Tibial nerve (tissue), 4 donors: ENCODE measurements at regions not wholly inside any gene's neighbourhood (a gene's known extent, or its start where the extent isn't known, plus 50 kb on each side); places are given as distances from the start of the nearest gene placed in this dataset.
A peak's percentile ranks its signal among the peaks of the same experiment; 100 is the strongest.

Experiments used
- DNase-seq, 2 donors: peaks; one replicate each; pipeline ENCODE4 v3.0.0-alpha.2; 2019; ENCODE audit warnings: low spot score in 2 of 2
- H3K27ac ChIP-seq, 4 donors: fragments of 200-600 bp; sonication (generic) in 3 of 4; one replicate each; pipeline ENCODE4 v1.5.1; 2017 to 2019; ENCODE audit warnings: mild to moderate bottlenecking in 1 of 4
- H3K27me3 ChIP-seq, 2 donors: fragments of 200-600 bp; sonication (generic) in 1 of 2; one replicate each; pipeline versions ENCODE4 v1.5.1 to v1.6.0; 2017 to 2019
- H3K36me3 ChIP-seq, 3 donors: fragments of 200-600 bp; sonication (generic); one replicate each; pipeline ENCODE4 v1.5.1; 2018 to 2019
- H3K4me1 ChIP-seq, 4 donors: fragments of 200-600 bp; sonication (generic) in 3 of 4; one replicate each; pipeline ENCODE4 v1.5.1; 2017 to 2019
- H3K4me3 ChIP-seq, 4 donors: fragments of 200-600 bp; sonication (generic) in 3 of 4; one replicate each; pipeline ENCODE4 v1.5.1; 2017 to 2019; ENCODE audit warnings: mild to moderate bottlenecking in 1 of 4, moderate library complexity in 1 of 4
- H3K9me3 ChIP-seq, 4 donors: fragments of 200-600 bp; sonication (generic) in 3 of 4; one replicate each; pipeline ENCODE4 v1.5.1; 2017 to 2019
- CTCF ChIP-seq, 5 experiments: fragments of 200-600 bp in 3 of 5; fragments of 450-650 bp in 2 of 5; sonication (generic) in 3 of 5; IDR thresholded peaks; one replicate each; pipeline ENCODE4 v1.5.1; 2016 to 2019; ENCODE audit warnings: antibody characterized with exemption in 5 of 5, mild to moderate bottlenecking in 3 of 5, moderate library complexity in 2 of 5
- EP300 ChIP-seq, 2 donors: sonication (generic); formaldehyde crosslinking; IDR thresholded peaks; one replicate each; pipeline ENCODE4 v1.6.1; 2017; ENCODE audit warnings: antibody characterized with exemption in 2 of 2, mild to moderate bottlenecking in 1 of 2
- POLR2A ChIP-seq, 2 donors: fragments of 450-650 bp; IDR thresholded peaks; one replicate each; pipeline ENCODE4 v1.6.1; 2017; ENCODE audit warnings: antibody characterized with exemption in 2 of 2, mild to moderate bottlenecking in 2 of 2, moderate library complexity in 2 of 2
- WGBS, 2 donors: methylation state at CpG; one replicate each; pipeline ENCODE4 v1.1.5; 2018; 5-methylcytosine and 5-hydroxymethylcytosine counted together

GRCh38 chr18:22800551-22800951 is 132.6 kb upstream of the RBBP8 start:
- peak overlapping the region in 2 of 4 donors; percentile 43 to 49 for H3K27ac ChIP-seq
- H3K4me1 ChIP-seq, result peaks cover 0 to 17% (median 5%) of the 10 kb centered on the region in 4 donors
- peak in 1 of 2 donors; percentile 9 for DNase-seq
- peak in 1 of 2 donors; percentile 21 for TF ChIP-seq EP300 (IDR thresholded peaks at IDR 0.05)
- no peak for TF ChIP-seq CTCF (IDR thresholded peaks at IDR 0.05)
- WGBS, 2 donors, result 67% methylated on average over 7 of the region's 7 CpGs
- no peaks in the 10 kb centered on the region for H3K9me3 ChIP-seq
- no peaks in the 10 kb centered on the region for H3K36me3 ChIP-seq
- no peak overlapping the region for H3K4me3 ChIP-seq
- H3K27me3 ChIP-seq, result no peaks in the 10 kb centered on the region

- Histone ChIP-seq H3K36me3 (no peaks in the 10 kb centered on the region), H3K27me3 (peaks cover 0 to 4% of the 10 kb centered on the region in 2 donors), H3K4me3 (no peak overlapping the region), H3K4me1 (peaks cover 0 to 5% (median 0%) of the 10 kb centered on the region in 4 donors), H3K9me3 (peaks cover 0 to 2% (median 0%) of the 10 kb centered on the region in 4 donors), H3K27ac (no peak overlapping the region)
- 14 to 15% methylated on average over 6 of the region's 6 CpGs for WGBS, 2 donors
- DNase-seq, result no peak
- TF ChIP-seq POLR2A (IDR thresholded peaks at IDR 0.05) (no peak), CTCF (IDR thresholded peaks at IDR 0.05) (peak in 3 of 5 experiments; percentile 22 to 37 (median 28)), EP300 (IDR thresholded peaks at IDR 0.05) (no peak)
Measured at GRCh38 chr18:22813648-22814328, 119.3 kb upstream of the RBBP8 start.

GRCh38 chr18:22814329-22814703 is 118.8 kb upstream of the RBBP8 start:
- H3K4me1 ChIP-seq, result peaks cover 0 to 5% (median 0%) of the 10 kb centered on the region in 4 donors
- WGBS, 2 donors, result 39 to 42% methylated on average over 4 of the region's 4 CpGs
- H3K9me3 ChIP-seq, result peaks cover 0 to 2% (median 0%) of the 10 kb centered on the region in 4 donors
- no peak overlapping the region for H3K27ac ChIP-seq
- no peak overlapping the region for H3K4me3 ChIP-seq
- no peaks in the 10 kb centered on the region for H3K36me3 ChIP-seq
- DNase-seq, result no peak
- H3K27me3 ChIP-seq, result peaks cover 0 to 4% of the 10 kb centered on the region in 2 donors
- no peak for TF ChIP-seq CTCF (IDR thresholded peaks at IDR 0.05)
- TF ChIP-seq EP300 (IDR thresholded peaks at IDR 0.05), result no peak
- TF ChIP-seq POLR2A (IDR thresholded peaks at IDR 0.05), result no peak

- Histone ChIP-seq H3K9me3 (peaks cover 0 to 2% (median 0%) of the 10 kb centered on the region in 4 donors), H3K27me3 (peaks cover 0 to 4% of the 10 kb centered on the region in 2 donors), H3K4me3 (no peak overlapping the region), H3K27ac (no peak overlapping the region), H3K4me1 (peaks cover 0 to 5% (median 0%) of the 10 kb centered on the region in 4 donors), H3K36me3 (no peaks in the 10 kb centered on the region)
- 64 to 66% methylated on average over 9 to 14 of the region's 18 CpGs for WGBS, 2 donors
- no peak for TF ChIP-seq POLR2A (IDR thresholded peaks at IDR 0.05)
- no peak for TF ChIP-seq CTCF (IDR thresholded peaks at IDR 0.05)
- no peak for TF ChIP-seq EP300 (IDR thresholded peaks at IDR 0.05)
- DNase-seq, result no peak
Measured at GRCh38 chr18:22816266-22817176, 116.6 kb upstream of the RBBP8 start.

GRCh38 chr18:22817844-22818243 is 115.3 kb upstream of the RBBP8 start:
- no peaks in the 10 kb centered on the region for H3K9me3 ChIP-seq
- TF ChIP-seq EP300 (IDR thresholded peaks at IDR 0.05) (no peak), POLR2A (IDR thresholded peaks at IDR 0.05) (no peak), CTCF (IDR thresholded peaks at IDR 0.05) (no peak)
- no peaks in the 10 kb centered on the region for H3K36me3 ChIP-seq
- peaks cover 0 to 4% of the 10 kb centered on the region in 2 donors for H3K27me3 ChIP-seq
- no peak overlapping the region for H3K4me3 ChIP-seq
- DNase-seq, result no peak
- no peak overlapping the region for H3K27ac ChIP-seq
- peaks cover 0 to 5% (median 0%) of the 10 kb centered on the region in 4 donors for H3K4me1 ChIP-seq
- WGBS, 2 donors, result 17 to 23% methylated on average over 1 of the region's 1 CpG
